GM21528 (cell line): ENCODE measurements at regions not wholly inside any gene's neighbourhood (a gene's known extent, or its start where the extent isn't known, plus 50 kb on each side); places are given as distances from the start of the nearest gene placed in this dataset.

Source experiments
- ATAC-seq: cut with Tn5 transposase; IDR thresholded peaks from one replicate; pipeline ENCODE4 v1.9.1; 2021; ENCODE audit warnings: mild to moderate bottlenecking, moderate library complexity; ENCODE audit not compliant: unreplicated experiment, low FRiP score

DNA sequence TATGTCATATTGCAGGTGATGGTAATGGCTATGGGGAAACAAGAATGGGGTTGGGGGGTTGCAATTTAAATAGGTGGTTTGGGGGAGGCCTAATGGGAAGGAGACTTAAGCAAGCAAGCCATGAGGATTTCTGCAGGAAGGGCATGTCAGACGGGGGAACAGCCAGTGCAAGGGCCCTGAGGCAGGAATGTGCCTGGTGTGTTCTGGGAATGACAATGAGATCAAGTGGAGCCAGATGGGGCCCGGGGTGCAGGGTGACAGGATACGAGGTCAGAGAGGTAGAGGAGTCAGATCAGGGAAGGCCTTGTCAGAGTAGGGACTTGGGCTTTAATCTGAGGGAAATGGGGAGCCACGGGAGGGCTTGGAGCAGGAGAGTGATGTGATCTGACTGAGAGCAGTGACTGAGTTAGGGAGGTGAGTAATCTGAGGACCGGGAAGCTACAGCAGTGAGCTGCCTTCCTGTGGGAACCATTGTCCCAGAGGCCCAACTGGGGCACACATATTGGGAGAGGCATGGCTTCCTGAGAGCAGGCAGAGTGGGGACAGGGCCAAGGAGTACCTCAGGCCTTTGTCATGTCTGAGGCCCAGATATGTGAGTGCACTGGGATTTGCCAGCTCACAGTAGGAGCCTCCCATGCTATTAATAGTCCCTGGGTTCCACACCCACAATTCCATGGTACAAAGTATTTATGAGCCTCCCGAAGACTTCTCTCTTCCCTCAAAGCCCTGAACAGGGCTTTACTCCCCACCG lies 139.8 kb downstream of the BCOR start:
- ATAC-seq = no peak

DNA sequence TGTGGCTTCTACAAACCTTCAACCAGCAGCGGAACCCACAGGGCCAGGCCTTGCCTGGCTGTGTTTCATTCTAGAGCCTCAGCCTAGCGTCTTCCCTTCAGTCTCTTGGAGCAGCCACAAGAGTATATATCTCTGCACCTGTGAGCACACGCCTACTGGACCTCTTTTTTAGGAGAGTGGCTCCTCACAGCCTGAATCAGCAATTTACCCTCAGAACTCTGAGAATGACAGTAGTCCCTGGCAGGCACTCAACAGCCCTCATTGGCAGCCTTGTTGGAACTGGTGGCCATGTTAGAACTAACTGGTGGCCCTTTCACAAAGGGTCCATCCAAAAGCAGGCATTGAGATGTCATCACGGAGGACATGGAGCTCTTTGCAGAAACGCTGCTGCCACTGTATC lies 138.9 kb downstream of the BCOR start:
- ATAC-seq = no peak

DNA sequence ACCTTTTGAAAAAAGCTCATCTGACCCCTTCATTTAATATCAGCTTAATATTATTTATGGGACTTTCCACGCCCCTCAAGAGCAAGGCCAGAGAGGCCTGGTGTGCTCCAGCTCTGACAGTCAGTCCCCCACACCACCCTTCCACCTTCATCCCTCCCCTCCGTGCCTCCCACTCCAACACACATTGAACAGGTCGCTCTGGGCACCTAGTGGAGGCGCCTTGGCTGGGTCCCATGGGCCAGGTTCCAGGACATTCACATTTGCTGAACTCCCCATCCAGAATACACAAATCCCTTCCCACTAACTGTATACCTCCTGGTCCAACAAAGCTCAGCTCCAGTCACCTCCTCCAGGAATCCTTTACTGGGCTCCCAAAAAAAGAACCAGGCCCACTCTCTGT lies 137.5 kb downstream of the BCOR start:
- no peak for ATAC-seq

- no peak for ATAC-seq
Measured at GRCh38 chrX:39961441-39961840, 136.3 kb downstream of the BCOR start.

- no peak for ATAC-seq
Measured at GRCh38 chrX:39965051-39965573, 132.6 kb downstream of the BCOR start.

- ATAC-seq = no peak
Measured at GRCh38 chrX:39966176-39966575, 131.6 kb downstream of the BCOR start.

DNA sequence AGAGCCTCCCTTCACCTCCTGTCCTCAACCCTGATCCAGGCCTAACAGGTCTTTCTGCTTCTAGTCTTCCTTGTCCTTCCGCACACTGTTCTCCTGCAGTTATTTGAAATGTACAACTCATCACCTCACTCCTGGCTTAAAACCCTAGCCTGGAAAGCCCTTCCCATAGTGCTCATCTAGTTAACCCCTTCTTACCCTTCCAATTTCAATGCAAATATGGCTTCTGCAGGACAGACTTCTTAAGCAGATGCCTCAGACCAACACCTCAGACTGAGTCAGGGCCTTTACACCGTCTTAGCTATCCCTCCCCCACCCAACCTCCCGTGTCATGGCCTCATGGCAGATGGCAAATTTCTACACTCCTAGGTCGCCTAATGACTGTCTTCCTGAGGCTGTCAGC lies 130.4 kb downstream of the BCOR start:
- ATAC-seq = no peak

DNA sequence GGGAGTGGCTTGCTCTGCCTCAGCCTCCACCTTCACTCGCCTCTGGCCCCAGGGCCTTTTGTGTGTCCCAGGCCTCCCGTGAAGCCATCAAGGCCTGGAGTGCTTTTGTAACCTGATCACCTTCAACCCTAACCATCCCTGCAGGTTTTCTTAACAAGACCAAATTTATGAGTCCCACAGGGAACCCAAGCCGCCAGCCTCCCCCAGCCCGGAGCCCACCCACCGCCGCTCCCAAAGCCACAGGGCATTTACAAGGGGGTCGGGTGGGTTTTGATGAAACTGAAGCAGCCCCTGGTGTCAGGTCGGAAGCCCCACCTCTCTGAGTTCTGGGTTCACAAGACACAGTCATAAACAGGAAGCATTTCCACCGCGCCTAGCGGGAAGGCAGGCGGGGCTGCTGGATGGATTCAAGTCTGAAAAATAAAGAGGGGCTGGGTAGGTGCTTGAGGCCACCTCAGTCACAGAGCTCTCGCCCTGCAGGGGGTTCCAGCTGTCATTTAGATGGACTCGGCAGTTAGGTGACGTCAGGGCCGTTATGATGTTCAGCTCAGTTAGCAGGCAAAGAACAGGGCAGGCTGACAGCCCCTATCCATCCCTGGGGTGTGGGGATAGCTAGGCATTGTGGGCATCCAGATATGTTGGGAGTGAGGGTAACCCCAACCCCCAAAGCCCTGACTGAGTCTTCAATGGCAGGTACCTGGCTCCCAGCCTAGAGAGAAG lies 128.5 kb downstream of the BCOR start:
- no peak for ATAC-seq

DNA sequence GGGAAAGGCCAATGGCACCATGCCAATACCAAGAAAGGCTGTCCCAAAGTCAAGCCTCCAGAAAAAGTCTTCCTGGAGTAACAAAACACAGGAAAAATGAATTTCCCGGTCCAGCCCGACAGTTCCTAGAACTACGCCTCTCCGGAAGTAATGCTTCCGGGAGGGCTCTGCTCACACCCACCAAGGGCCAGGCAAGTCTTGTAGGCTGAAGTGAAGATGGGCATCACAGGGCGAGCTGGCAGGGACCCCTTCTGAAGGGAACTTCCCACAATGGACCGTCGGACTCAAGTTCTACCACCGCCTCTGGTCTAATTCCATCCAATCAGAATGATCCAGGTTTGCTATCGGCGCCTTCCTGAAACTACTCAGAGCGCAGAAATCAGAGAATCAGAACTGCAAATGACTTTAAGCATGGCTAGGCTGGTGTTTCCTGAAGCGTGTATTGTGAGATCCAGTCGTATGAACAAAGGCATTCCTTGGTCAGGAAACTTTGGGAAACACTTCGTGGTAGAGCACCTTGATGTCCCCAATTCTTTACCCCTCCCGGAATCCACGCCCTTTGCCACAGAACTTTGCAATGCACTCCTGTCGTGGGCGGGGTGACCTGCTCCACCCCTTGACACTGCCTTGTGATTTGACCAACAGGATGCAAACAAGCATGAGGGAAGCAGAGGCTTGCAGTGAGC lies 127.8 kb downstream of the BCOR start:
- no peak for ATAC-seq

DNA sequence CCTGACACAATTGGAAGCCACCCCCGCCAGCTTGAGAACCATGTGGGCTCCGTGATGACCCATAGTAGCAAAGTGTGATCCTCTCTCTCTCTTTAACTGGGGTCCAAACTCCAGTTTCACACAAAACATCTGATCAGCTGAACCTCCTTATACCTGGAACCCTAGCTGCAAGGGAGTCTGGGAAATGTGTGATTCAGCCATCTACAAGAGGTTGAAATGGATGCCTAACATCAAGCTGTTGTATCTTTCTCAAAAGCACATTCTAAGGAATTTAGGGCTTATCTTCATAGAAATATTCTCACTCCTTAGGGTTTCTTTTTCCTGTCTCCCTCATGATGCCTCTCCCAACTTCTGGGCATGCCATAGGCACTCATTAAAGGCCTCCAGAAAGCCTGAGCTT lies 126.0 kb downstream of the BCOR start:
- no peak for ATAC-seq

GRCh38 chrX:39972340-39972739 lies 125.4 kb downstream of the BCOR start:
- no peak for ATAC-seq

GRCh38 chrX:39973810-39974209 lies 123.9 kb downstream of the BCOR start:
- no peak for ATAC-seq

- ATAC-seq = no peak
Measured at GRCh38 chrX:39974270-39974669, 123.5 kb downstream of the BCOR start.

DNA sequence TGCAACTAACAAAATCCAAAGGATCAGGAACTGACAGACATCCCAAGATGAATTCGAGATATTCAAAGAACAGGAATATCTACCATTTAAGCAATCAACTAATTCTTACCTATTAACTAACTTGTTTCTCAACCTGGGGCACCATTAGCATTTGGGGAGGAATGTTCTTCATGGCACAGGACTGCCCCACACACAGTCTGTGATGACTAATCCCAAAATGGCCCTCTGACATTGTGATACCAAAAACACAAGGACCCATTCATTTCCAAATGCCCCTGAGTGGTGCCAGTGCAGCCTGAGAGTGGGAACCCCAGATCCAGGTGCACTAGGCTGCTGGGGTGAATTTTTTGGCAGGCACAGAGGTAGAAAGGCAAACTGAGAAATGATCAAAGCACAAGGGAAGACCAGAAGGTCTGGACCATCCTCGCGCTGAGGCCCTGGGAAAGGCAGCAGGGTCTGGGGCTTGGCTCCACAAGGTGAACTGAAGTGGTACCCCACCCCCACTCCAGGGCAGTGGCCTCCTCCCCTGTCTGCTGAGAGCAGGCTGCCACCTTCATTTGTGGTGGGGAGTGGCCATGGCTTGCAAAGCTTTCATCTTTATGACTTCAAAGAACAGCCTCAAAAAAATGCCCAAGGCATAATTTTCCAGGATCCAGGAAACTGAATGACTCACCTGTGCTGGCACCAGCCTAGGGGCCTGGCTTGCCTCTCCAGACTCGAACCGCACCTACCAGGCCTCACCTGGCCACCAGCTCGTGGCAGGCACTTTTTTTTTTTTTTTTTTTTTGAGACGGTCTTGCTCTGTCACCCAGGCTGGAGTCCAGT lies 122.4 kb downstream of the BCOR start:
- no peak for ATAC-seq

- ATAC-seq = no peak
Measured at GRCh38 chrX:39981946-39982345, 115.8 kb downstream of the BCOR start.

DNA sequence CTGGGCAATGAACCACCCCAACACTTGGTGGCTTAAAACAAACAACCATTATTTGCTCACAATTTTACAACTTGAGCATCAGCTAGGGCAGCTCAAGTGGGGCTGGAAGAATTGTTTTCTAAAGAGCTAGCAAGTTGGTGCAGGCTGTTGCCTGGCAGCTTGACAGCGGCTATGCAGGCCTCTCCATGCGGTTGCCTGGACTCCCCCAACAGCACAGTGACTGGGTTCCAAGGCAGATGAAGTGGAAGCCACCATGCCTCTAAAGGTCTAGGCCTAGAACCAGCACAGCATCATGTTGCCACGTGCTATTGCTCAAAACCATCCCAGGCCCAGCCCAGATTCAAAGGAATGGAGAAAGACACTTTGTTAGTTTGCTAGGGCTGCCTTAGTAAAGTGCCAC lies 114.8 kb downstream of the BCOR start:
- no peak for ATAC-seq

DNA sequence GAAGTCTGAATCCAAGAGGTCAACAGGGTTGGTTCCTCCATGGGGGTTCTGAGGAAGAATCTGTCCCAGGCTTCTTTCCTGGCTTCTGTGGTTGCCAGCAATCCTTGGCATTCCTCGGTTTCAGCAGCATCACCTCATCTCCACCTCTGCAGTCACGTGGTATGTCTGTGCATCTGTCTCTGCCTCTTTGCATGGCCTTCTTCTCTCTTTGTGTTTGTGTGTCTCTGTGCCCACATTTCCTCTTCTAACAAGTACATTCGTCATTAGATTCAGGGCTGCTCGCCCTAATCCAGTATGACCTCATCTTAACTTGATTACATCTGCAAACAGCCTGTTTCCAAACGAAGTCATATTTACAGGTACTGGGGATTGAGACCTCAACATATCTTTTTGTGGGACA lies 114.0 kb downstream of the BCOR start:
- ATAC-seq = no peak

DNA sequence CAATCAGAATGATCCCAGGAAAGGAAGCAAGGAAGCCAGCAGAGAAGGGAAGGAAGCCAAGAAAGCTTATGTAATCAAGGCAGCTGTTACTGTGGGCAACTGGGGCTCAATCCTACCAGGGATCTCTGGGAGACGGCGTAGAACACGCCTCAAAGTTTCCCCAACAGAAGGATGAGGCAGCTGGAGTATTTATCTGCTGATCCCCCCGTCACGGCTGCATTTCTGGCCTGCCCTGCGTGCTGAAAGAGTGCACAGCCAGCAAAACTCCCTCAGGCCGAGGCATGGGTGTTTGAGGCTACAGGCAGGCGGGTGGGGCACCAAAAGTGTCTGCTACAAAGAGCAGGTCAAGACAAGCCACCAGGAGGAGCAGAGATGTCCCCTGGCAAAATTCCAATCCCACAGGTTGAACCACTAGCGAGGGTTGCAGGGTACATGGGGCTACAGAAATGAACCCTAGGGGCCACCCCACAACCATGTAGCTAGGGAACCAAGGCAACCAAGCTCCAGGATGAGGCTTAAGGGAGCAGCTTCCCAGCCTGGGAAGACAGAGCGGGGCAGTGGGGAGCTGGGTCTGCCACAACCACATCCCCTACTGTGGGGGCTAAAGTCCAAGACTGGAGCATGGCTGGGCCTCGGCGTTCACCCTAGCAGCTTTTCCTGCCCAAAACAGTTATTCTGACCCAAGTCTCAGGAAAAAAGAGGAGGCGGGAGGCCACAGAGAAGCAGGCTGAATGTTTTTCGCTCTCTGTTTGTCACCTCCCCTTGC lies 113.4 kb downstream of the BCOR start:
- no peak for ATAC-seq

- no peak for ATAC-seq
Measured at GRCh38 chrX:39985071-39985470, 112.7 kb downstream of the BCOR start.

DNA sequence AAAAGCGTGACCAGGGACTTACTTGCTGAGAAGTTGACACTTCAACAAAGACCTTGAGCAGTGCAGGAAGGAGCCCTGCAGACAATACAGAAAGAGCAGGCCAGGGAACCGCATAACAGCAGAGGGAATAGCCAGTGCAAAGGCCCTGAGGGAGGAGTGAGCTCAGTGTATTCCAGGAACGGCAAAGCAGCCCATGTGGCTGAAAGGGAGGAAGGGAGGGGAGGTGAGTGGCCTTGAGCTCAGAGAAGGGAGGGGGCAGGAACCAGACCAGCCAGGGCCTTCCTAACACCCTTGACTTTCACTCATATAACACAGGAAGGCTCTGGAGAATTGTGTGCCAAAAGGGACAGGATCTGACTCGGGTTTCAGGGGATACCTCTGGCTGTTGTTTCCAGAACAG lies 112.2 kb downstream of the BCOR start:
- ATAC-seq = no peak
